ENCODE measurements at regions not wholly inside any gene's neighbourhood (a gene's known extent, or its start where the extent isn't known, plus 50 kb on each side); places are given as distances from the start of the nearest gene placed in this dataset.
"Not testable (repeated sequence)": the region's sequence is repeated elsewhere in the genome, so short reads cannot be mapped to it uniquely, and the experiment has no call there.

DNA sequence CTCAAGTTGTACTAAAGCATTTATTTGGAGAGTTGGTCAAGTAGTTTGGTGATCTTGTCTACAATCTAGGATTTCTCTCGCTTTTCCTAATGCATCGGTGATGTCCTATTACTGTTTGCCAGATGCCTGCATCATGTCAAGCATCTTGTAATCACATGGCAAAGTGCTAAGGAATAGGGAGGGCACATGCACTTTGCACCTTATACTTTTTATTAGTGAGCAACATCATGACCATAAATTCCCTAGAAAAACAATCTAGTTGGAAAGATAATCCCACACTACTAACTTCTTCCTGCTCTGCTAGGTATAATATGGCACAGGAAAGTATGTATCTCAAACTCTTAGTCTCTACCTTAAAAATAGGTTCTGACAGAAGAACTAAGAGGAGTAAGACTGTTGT lies 894.3 kb upstream of the SLITRK1 start:
- no peaks in the 10 kb centered on the region for H3K9me3 ChIP-seq (ENCODE audit: control insufficient read depth in 4 of 4, insufficient read depth in 3 of 4, low read length in 3 of 4)
- no peaks in the 10 kb centered on the region for H3K36me3 ChIP-seq (ENCODE audit: control insufficient read depth in 4 of 4, insufficient read depth in 4 of 4, low read length in 4 of 4)
- no peak overlapping the region for H3K27ac ChIP-seq (ENCODE audit: low read depth in 1 of 2, low read length in 1 of 2)
- no peak overlapping the region for H3K4me3 ChIP-seq
- no peaks in the 10 kb centered on the region for H3K4me1 ChIP-seq (ENCODE audit: control insufficient read depth in 5 of 5, insufficient read depth in 5 of 5, low read length in 5 of 5)
- no peak for ATAC-seq (ENCODE audit: insufficient read depth, low FRiP score)
- TF ChIP-seq, protein P1, sequence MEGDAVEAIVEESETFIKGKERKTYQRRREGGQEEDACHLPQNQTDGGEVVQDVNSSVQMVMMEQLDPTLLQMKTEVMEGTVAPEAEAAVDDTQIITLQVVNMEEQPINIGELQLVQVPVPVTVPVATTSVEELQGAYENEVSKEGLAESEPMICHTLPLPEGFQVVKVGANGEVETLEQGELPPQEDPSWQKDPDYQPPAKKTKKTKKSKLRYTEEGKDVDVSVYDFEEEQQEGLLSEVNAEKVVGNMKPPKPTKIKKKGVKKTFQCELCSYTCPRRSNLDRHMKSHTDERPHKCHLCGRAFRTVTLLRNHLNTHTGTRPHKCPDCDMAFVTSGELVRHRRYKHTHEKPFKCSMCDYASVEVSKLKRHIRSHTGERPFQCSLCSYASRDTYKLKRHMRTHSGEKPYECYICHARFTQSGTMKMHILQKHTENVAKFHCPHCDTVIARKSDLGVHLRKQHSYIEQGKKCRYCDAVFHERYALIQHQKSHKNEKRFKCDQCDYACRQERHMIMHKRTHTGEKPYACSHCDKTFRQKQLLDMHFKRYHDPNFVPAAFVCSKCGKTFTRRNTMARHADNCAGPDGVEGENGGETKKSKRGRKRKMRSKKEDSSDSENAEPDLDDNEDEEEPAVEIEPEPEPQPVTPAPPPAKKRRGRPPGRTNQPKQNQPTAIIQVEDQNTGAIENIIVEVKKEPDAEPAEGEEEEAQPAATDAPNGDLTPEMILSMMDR (IDR thresholded peaks at IDR 0.05; ENCODE audit: control extremely low read depth, extremely low read depth), result no peak
- no peak for DNase-seq
- no peaks in the 10 kb centered on the region for H3K27me3 ChIP-seq (ENCODE audit: control insufficient read depth in 3 of 3, insufficient read depth in 3 of 3, low read length in 2 of 3)
- WGBS, 2 donors, result 82 to 88% methylated on average over 2 of the region's 2 CpGs
- no peak overlapping the region for H3K9ac ChIP-seq (ENCODE audit: insufficient read depth in 1 of 2, low read length in 2 of 2)

DNA sequence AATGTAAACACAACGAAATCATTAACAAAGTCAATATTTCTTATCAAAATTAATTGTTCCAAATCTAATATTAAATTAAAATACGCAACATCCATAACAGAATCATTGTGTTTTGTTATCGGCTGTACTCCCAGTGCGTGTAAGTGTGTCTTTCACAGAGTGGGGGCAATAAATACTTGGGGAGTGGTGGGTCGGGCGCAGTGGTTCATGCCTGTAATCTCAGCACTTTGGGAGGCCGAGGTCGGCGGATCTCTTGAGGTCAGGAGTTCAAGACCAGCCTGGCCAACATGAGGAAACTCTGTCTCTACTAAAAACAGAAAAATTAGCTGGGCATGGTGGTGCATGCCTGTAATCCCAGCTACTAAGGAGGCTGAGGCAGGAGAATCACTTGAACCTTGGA lies 893.6 kb upstream of the SLITRK1 start:
- WGBS, 2 donors, result 69 to 84% methylated on average over 9 of the region's 9 CpGs
- not testable (repeated sequence) for H3K27me3 ChIP-seq (ENCODE audit: control insufficient read depth in 3 of 3, insufficient read depth in 3 of 3, low read length in 2 of 3); DNase-seq; H3K9ac ChIP-seq (ENCODE audit: insufficient read depth in 1 of 2, low read length in 2 of 2); H3K4me3 ChIP-seq; H3K9me3 ChIP-seq (ENCODE audit: control insufficient read depth in 4 of 4, insufficient read depth in 3 of 4, low read length in 3 of 4); ATAC-seq (ENCODE audit: insufficient read depth, low FRiP score); H3K4me1 ChIP-seq (ENCODE audit: control insufficient read depth in 5 of 5, insufficient read depth in 5 of 5, low read length in 5 of 5); H3K27ac ChIP-seq (ENCODE audit: low read depth in 1 of 2, low read length in 1 of 2); H3K36me3 ChIP-seq (ENCODE audit: control insufficient read depth in 4 of 4, insufficient read depth in 4 of 4, low read length in 4 of 4)

DNA sequence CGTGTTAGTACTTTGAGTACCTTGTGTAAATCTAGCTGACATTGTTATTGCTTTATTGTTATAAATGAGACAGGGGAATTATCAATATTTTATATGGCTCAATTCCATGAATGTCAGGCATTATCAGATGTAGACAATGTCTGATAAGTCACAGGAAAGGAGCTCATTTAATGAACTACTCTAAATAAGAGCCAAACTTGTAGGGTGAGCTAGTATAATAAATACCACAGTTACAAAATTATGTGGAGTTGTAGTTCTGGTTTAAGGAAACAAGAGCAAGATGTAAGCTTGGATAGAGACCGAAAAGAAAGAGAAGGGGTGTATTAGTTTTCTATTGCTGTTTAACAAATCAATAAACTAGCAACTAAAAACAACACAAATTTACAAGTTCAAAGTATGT lies 891.8 kb upstream of the SLITRK1 start:
- 57 to 90% methylated on average over 2 of the region's 2 CpGs for WGBS, 2 donors

DNA sequence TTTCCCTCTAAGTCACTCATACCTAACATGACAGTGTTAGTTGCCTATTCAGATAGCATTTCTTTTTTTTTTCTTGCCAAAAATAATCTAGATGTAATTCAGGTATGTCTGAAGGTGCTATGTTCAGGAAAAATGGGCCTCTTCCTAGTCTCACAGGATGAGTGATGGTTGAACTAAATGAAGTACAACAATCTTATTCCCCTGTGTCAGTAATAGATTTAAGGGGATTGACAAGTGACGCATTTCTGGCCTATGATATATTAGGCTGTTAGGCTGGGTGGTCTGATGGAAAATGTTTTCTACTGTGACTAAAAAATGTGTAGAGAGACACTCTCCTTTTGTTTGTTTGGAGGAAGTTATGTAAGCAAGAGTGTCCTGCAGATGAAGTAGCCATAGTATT lies 878.7 kb upstream of the SLITRK1 start:
- H3K4me1 ChIP-seq (ENCODE audit: control insufficient read depth in 5 of 5, insufficient read depth in 5 of 5, low read length in 5 of 5), result no peaks in the 10 kb centered on the region
- TF ChIP-seq, protein P1 (IDR thresholded peaks at IDR 0.05; ENCODE audit: control extremely low read depth, extremely low read depth), result no peak
- DNase-seq, result no peak
- H3K9ac ChIP-seq (ENCODE audit: insufficient read depth in 1 of 2, low read length in 2 of 2), result no peak overlapping the region
- 89 to 92% methylated on average over 1 of the region's 1 CpG for WGBS, 2 donors
- no peak for ATAC-seq (ENCODE audit: insufficient read depth, low FRiP score)
- H3K9me3 ChIP-seq (ENCODE audit: control insufficient read depth in 4 of 4, insufficient read depth in 3 of 4, low read length in 3 of 4), result no peaks in the 10 kb centered on the region
- H3K36me3 ChIP-seq (ENCODE audit: control insufficient read depth in 4 of 4, insufficient read depth in 4 of 4, low read length in 4 of 4), result no peaks in the 10 kb centered on the region
- no peak overlapping the region for H3K27ac ChIP-seq (ENCODE audit: low read depth in 1 of 2, low read length in 1 of 2)
- no peak overlapping the region for H3K4me3 ChIP-seq
- no peaks in the 10 kb centered on the region for H3K27me3 ChIP-seq (ENCODE audit: control insufficient read depth in 3 of 3, insufficient read depth in 3 of 3, low read length in 2 of 3)

More for the DNA sequence above, 891.8 kb upstream of the SLITRK1 start:
- Histone ChIP-seq H3K4me1 (ENCODE audit: control insufficient read depth in 5 of 5, insufficient read depth in 5 of 5, low read length in 5 of 5) (no peaks in the 10 kb centered on the region), H3K27ac (ENCODE audit: low read depth in 1 of 2, low read length in 1 of 2) (no peak overlapping the region), H3K4me3 (no peak overlapping the region), H3K27me3 (ENCODE audit: control insufficient read depth in 3 of 3, insufficient read depth in 3 of 3, low read length in 2 of 3) (no peaks in the 10 kb centered on the region), H3K9ac (ENCODE audit: insufficient read depth in 1 of 2, low read length in 2 of 2) (no peak overlapping the region), H3K9me3 (ENCODE audit: control insufficient read depth in 4 of 4, insufficient read depth in 3 of 4, low read length in 3 of 4) (no peaks in the 10 kb centered on the region), H3K36me3 (ENCODE audit: control insufficient read depth in 4 of 4, insufficient read depth in 4 of 4, low read length in 4 of 4) (no peaks in the 10 kb centered on the region)
- DNase-seq (no peak), ATAC-seq (ENCODE audit: insufficient read depth, low FRiP score) (no peak)
- TF ChIP-seq, protein P1 (IDR thresholded peaks at IDR 0.05; ENCODE audit: control extremely low read depth, extremely low read depth), result no peak

Measured in lung (tissue), 11 donors.